OCI-LY7 (cell line): ENCODE measurements at regions not wholly inside any gene's neighbourhood (a gene's known extent, or its start where the extent isn't known, plus 50 kb on each side); places are given as distances from the start of the nearest gene placed in this dataset.
"Not testable (repeated sequence)": the region's sequence is repeated elsewhere in the genome, so short reads cannot be mapped to it uniquely, and the experiment has no call there.

ENCODE experiments used
- BruUV-seq: library from RNA; stranded (reverse); fragments of 400-500 nt; replicated peaks from 2 replicates; lab custom pipeline; 2021; lab: Mats Ljungman, UMichigan
- CTCF ChIA-PET: fragments of 300-600 bp; sonication (Branson Sonifier 250); formaldehyde crosslinking; loops from one replicate; lab custom pipeline; 2022; ENCODE audit warnings: antibody characterized with exemption; ENCODE audit not compliant: unreplicated experiment; lab: Charles Lee
- POLR2A ChIA-PET: fragments of 300-600 bp; sonication (Branson Sonifier 250); formaldehyde crosslinking; loops from one replicate; lab custom pipeline; 2022; ENCODE audit warnings: antibody characterized with exemption; lab: Charles Lee
- DNase-seq: peaks from one replicate; pipeline ENCODE4 v3.0.0-alpha.2; 2015; ENCODE audit warnings: low spot score
- H2AFZ ChIP-seq: fragments of 200-600 bp; sonication (generic), shearing (Covaris generic); 2 replicates; pipeline ENCODE4 v1.6.1; 2014; ENCODE audit warnings: mild to moderate bottlenecking, antibody characterized with exemption, low read length, moderate library complexity
- H3K27ac ChIP-seq: fragments of 200-600 bp; sonication (generic); 2 replicates; pipeline ENCODE4 v1.5.1; 2014; ENCODE audit warnings: mixed run types, low read depth, mild to moderate bottlenecking, moderate library complexity, low read length, inconsistent platforms; ENCODE audit not compliant: poor library complexity, severe bottlenecking
- H3K36me3 ChIP-seq: fragments of 200-600 bp; sonication (generic); 2 replicates; pipeline ENCODE4 v1.6.1; 2014; ENCODE audit warnings: mild to moderate bottlenecking, antibody characterized with exemption, low read length, moderate library complexity, mixed read lengths; ENCODE audit not compliant: insufficient read depth
- H3K4me1 ChIP-seq: fragments of 200-600 bp; sonication (generic); 2 replicates; pipeline ENCODE4 v1.5.1; 2014; ENCODE audit warnings: mild to moderate bottlenecking, low read length; ENCODE audit not compliant: insufficient read depth, poor library complexity, severe bottlenecking
- H3K4me2 ChIP-seq: fragments of 200-600 bp; sonication (generic); 2 replicates; pipeline ENCODE4 v1.6.1; 2014; ENCODE audit warnings: mild to moderate bottlenecking, low read length
- H3K4me3 ChIP-seq: fragments of 200-600 bp; sonication (generic); 2 replicates; pipeline ENCODE4 v1.5.1; 2014; ENCODE audit warnings: mild to moderate bottlenecking, low read depth, low read length; ENCODE audit not compliant: poor library complexity, severe bottlenecking
- H3K79me2 ChIP-seq: fragments of 200-600 bp; sonication (generic); 2 replicates; pipeline ENCODE4 v1.6.1; 2016; ENCODE audit warnings: low read depth, mild to moderate bottlenecking, low read length, moderate library complexity, mixed read lengths; ENCODE audit not compliant: insufficient read depth
- H3K9me2 ChIP-seq: fragments of 200-600 bp; sonication (generic); 2 replicates; pipeline ENCODE4 v1.6.1; 2016; ENCODE audit warnings: mild to moderate bottlenecking, low read length, mixed read lengths; ENCODE audit not compliant: insufficient read depth
- H3K9me3 ChIP-seq: fragments of 200-600 bp; sonication (generic); 2 replicates; pipeline ENCODE4 v1.6.1; 2014; ENCODE audit warnings: mild to moderate bottlenecking, mixed run types, low read length, mixed read lengths
- H4K20me1 ChIP-seq: fragments of 200-600 bp; sonication (generic); 2 replicates; pipeline ENCODE4 v1.6.1; 2014; ENCODE audit warnings: mild to moderate bottlenecking, antibody characterized with exemption, low read length, moderate library complexity, mixed read lengths; ENCODE audit not compliant: insufficient read depth
- CTCF ChIP-seq: fragments of 200-600 bp; sonication (generic); conservative IDR thresholded peaks from 2 replicates; pipeline ENCODE4 v1.5.1; 2014; ENCODE audit warnings: mild to moderate bottlenecking, antibody characterized with exemption, low read length, moderate library complexity, mixed read lengths
- EZH2phosphoT487 ChIP-seq: fragments of 200-600 bp; sonication (generic); IDR thresholded peaks from 2 replicates; pipeline ENCODE4 v1.6.1; 2018; ENCODE audit warnings: low read depth, borderline replicate concordance, mild to moderate bottlenecking, mixed run types, antibody characterized with exemption, low read length, moderate library complexity, mixed read lengths
- intact Hi-C: fragments of 100-400 bp; cut with micrococcal nuclease; formaldehyde crosslinking; loops from one replicate; pipeline ENCODE4 v1.10.0; 2022; ENCODE audit not compliant: unreplicated experiment

GRCh38 chr1:173257805-173258204 is 50.7 kb upstream of the TNFSF4 start:
- Histone ChIP-seq H3K4me2 (no peak overlapping the region), H3K4me3 (no peak overlapping the region), H3K9me3 (0 out of 2 replicates have a peak, but pooled peaks cover 11% of the 10 kb centered on the region), H3K9me2 (no peaks in the 10 kb centered on the region), H3K79me2 (no peaks in the 10 kb centered on the region), H3K27ac (no peak overlapping the region), H2AFZ (no peak overlapping the region), H3K36me3 (0 out of 2 replicates have a peak, but pooled peaks cover 3% of the 10 kb centered on the region), H3K4me1 (peaks cover 31% of the 10 kb centered on the region), H4K20me1 (no peaks in the 10 kb centered on the region)
- intact Hi-C loops = no loop called here
- ChIA-PET CTCF (no interaction called here), POLR2A (no interaction called here)
- no peak for DNase-seq
- BruUV-seq = no TSS peak
- no peak for TF ChIP-seq EZH2phosphoT487
- TF ChIP-seq CTCF = no peak

GRCh38 chr1:173258479-173259264 is 51.5 kb upstream of the TNFSF4 start:
- no TSS peak for BruUV-seq
- TF ChIP-seq CTCF = no peak
- no peak for TF ChIP-seq EZH2phosphoT487
- H3K9me3 ChIP-seq = 0 out of 2 replicates have a peak, but pooled peaks cover 14% of the 10 kb centered on the region
- H2AFZ ChIP-seq = no peak overlapping the region
- no peaks in the 10 kb centered on the region for H3K9me2 ChIP-seq
- no peak overlapping the region for H3K4me3 ChIP-seq
- peaks cover 32% of the 10 kb centered on the region for H3K4me1 ChIP-seq
- intact Hi-C loops = no loop called here
- H4K20me1 ChIP-seq = no peaks in the 10 kb centered on the region
- CTCF ChIA-PET = no interaction called here
- no peak for DNase-seq
- no peak overlapping the region for H3K27ac ChIP-seq
- H3K36me3 ChIP-seq = 0 out of 2 replicates have a peak, but pooled peaks cover 3% of the 10 kb centered on the region
- POLR2A ChIA-PET = interaction anchor here (0.6 kb wide), 1 partner anchor 544 kb away, joined by 3 read pairs; no protein-coding TSS in a partner anchor
- H3K4me2 ChIP-seq = no peak overlapping the region
- no peaks in the 10 kb centered on the region for H3K79me2 ChIP-seq

GRCh38 chr1:173260329-173260728 is 53.2 kb upstream of the TNFSF4 start:
- intact Hi-C loops, DNase-seq, H2AFZ ChIP-seq, H3K79me2 ChIP-seq, H3K4me3 ChIP-seq, H3K36me3 ChIP-seq, H4K20me1 ChIP-seq, H3K4me2 ChIP-seq, CTCF ChIA-PET, BruUV-seq, H3K27ac ChIP-seq, H3K9me2 ChIP-seq: not testable (repeated sequence)
- Histone ChIP-seq H3K4me1 (peaks cover 23% of the 10 kb centered on the region), H3K9me3 (0 out of 2 replicates have a peak, but pooled peaks cover 16% of the 10 kb centered on the region)
- POLR2A ChIA-PET = interaction anchor here (1.1 to 1.2 kb wide), 2 partner anchors 11 to 116 kb away, joined by 3 read pairs; no protein-coding TSS in a partner anchor
